ENCODE measurements at regions not wholly inside any gene's neighbourhood (a gene's known extent, or its start where the extent isn't known, plus 50 kb on each side); places are given as distances from the start of the nearest gene placed in this dataset.

DNA sequence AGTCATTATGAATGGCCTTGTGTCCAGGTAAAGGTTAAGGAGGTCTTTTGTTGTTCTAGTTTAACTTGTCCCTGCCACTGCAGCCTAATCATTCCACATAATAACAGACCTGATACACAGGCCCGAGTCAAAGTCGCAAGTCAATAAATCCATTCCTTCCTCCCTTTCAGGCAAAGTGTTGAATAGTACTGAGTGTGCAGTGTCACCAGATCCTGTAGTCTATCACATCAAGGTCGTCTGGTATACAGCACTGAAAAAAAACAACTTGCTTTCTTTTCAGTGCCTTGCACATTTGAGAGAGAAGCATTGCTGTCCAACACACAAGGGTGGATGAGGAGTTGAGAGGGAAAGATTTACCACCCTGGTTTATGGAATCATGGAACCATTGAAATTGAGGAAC, 606.2 kb downstream of the BCL11A start:
- H3K27ac ChIP-seq, result no peak overlapping the region
- in situ Hi-C loops (cut with MboI; ENCODE audit: low pct_ligation_motif_present in 1 of 4, low pct_unique_long_range_greater_than_20kb in 1 of 4, low sequenced_read_pairs in 3 of 4) (no loop called here), intact Hi-C loops (cut with DNase I; ENCODE audit: low total_unique reads) (no loop called here)
- no peaks in the 10 kb centered on the region for H3K9me3 ChIP-seq
- TF ChIP-seq POLR2A (IDR thresholded peaks at IDR 0.05), result no peak
- TF ChIP-seq EP300 (IDR thresholded peaks at IDR 0.05; ENCODE audit: low read depth), result no peak
- no peak for TF ChIP-seq POLR2AphosphoS5 (IDR thresholded peaks at IDR 0.05)
- TF ChIP-seq CTCF (IDR thresholded peaks at IDR 0.05), result no peak
- no peak for DNase-seq
- no peaks in the 10 kb centered on the region for H3K27me3 ChIP-seq
- 68 to 100% methylated on average over 2 to 3 of the region's 3 CpGs for WGBS, 2 donors (ENCODE audit: low coverage in 1 of 2)
- H3K36me3 ChIP-seq, result no peaks in the 10 kb centered on the region
- no peak overlapping the region for H3K4me3 ChIP-seq
- peaks cover 0 to 12% (median 6%) of the 10 kb centered on the region in 4 donors for H3K4me1 ChIP-seq

GRCh38 chr2:59939236-59939635, 614.2 kb downstream of the BCL11A start:
- no peak overlapping the region for H3K27ac ChIP-seq
- H3K9me3 ChIP-seq, result no peaks in the 10 kb centered on the region
- H3K4me1 ChIP-seq, result no peaks in the 10 kb centered on the region
- DNase-seq, result no peak
- in situ Hi-C loops (cut with MboI; ENCODE audit: low pct_ligation_motif_present in 1 of 4, low pct_unique_long_range_greater_than_20kb in 1 of 4, low sequenced_read_pairs in 3 of 4) (no loop called here), intact Hi-C loops (cut with DNase I; ENCODE audit: low total_unique reads) (no loop called here)
- TF ChIP-seq POLR2AphosphoS5 (IDR thresholded peaks at IDR 0.05) (no peak), POLR2A (IDR thresholded peaks at IDR 0.05) (no peak), EP300 (IDR thresholded peaks at IDR 0.05; ENCODE audit: low read depth) (no peak), CTCF (IDR thresholded peaks at IDR 0.05) (no peak)
- H3K4me3 ChIP-seq, result no peak overlapping the region
- no peaks in the 10 kb centered on the region for H3K36me3 ChIP-seq
- H3K27me3 ChIP-seq, result no peaks in the 10 kb centered on the region
- 30 to 36% methylated on average over 2 to 3 of the region's 3 CpGs for WGBS, 2 donors (ENCODE audit: low coverage in 1 of 2)

DNA sequence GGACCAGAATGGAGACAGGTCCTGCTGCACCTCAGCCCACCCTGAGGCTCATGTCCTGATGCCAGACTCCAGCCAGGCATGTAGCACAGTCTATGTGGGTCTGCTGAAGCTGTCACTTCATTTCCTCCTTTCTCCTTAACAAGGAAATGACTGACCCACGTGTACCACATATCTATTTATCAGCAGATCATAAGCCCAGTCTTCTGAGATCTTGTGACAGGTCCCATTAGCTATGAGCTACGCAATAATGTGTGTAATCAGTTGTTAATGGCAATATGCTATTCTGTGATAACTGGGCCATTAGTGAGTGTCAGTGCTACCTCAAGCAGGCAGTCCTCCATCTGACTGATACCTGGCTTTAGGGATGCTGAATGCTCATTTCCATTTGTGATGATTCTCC, 615.3 kb downstream of the BCL11A start:
- 17 to 67% methylated on average over 1 to 2 of the region's 2 CpGs for WGBS, 2 donors (ENCODE audit: low coverage in 1 of 2)
- H3K36me3 ChIP-seq, result no peaks in the 10 kb centered on the region
- H3K4me3 ChIP-seq, result no peak overlapping the region
- H3K4me1 ChIP-seq, result no peaks in the 10 kb centered on the region
- TF ChIP-seq POLR2A (IDR thresholded peaks at IDR 0.05) (no peak), POLR2AphosphoS5 (IDR thresholded peaks at IDR 0.05) (no peak), EP300 (IDR thresholded peaks at IDR 0.05; ENCODE audit: low read depth) (no peak), CTCF (IDR thresholded peaks at IDR 0.05) (no peak)
- DNase-seq, result no peak
- no peak overlapping the region for H3K27ac ChIP-seq
- in situ Hi-C loops (cut with MboI; ENCODE audit: low pct_ligation_motif_present in 1 of 4, low pct_unique_long_range_greater_than_20kb in 1 of 4, low sequenced_read_pairs in 3 of 4) (no loop called here), intact Hi-C loops (cut with DNase I; ENCODE audit: low total_unique reads) (no loop called here)
- no peaks in the 10 kb centered on the region for H3K9me3 ChIP-seq
- no peaks in the 10 kb centered on the region for H3K27me3 ChIP-seq

DNA sequence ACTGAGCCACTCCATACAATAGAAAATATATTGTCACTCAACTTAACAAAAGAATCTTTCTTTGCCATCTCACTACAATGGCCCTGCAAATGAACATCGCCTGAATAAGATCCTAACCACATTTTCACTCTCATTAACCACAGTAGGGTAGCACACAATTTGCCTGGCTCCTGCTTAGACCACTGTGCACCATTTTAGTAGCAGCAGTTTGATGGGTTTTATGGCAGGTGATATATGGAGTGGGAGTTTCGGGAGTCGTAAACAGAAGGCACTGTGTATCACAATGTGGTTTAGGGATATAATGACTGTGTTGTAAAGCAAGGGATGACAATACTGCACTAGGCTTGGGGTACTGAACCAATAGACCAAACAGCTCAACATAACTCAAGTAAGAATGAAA, 617.4 kb downstream of the BCL11A start:
- H3K27ac ChIP-seq, result no peak overlapping the region
- intact Hi-C loops (cut with DNase I; ENCODE audit: low total_unique reads), result no loop called here
- 61 to 100% methylated on average over 1 to 3 of the region's 3 CpGs for WGBS, 2 donors (ENCODE audit: low coverage in 1 of 2)
- no peak overlapping the region for H3K4me3 ChIP-seq
- in situ Hi-C loops (cut with MboI; ENCODE audit: low pct_ligation_motif_present in 1 of 4, low pct_unique_long_range_greater_than_20kb in 1 of 4, low sequenced_read_pairs in 3 of 4), result no loop called here
- no peaks in the 10 kb centered on the region for H3K9me3 ChIP-seq
- H3K4me1 ChIP-seq, result no peaks in the 10 kb centered on the region
- no peaks in the 10 kb centered on the region for H3K36me3 ChIP-seq
- H3K27me3 ChIP-seq, result no peaks in the 10 kb centered on the region
- DNase-seq, result no peak
- TF ChIP-seq CTCF (IDR thresholded peaks at IDR 0.05), result no peak
- no peak for TF ChIP-seq EP300 (IDR thresholded peaks at IDR 0.05; ENCODE audit: low read depth)
- TF ChIP-seq POLR2AphosphoS5 (IDR thresholded peaks at IDR 0.05), result no peak
- no peak for TF ChIP-seq POLR2A (IDR thresholded peaks at IDR 0.05)

Data from transverse colon (tissue), 4 donors.